ENCODE measurements at regions not wholly inside any gene's neighbourhood (a gene's known extent, or its start where the extent isn't known, plus 50 kb on each side); places are given as distances from the start of the nearest gene placed in this dataset.

DNA sequence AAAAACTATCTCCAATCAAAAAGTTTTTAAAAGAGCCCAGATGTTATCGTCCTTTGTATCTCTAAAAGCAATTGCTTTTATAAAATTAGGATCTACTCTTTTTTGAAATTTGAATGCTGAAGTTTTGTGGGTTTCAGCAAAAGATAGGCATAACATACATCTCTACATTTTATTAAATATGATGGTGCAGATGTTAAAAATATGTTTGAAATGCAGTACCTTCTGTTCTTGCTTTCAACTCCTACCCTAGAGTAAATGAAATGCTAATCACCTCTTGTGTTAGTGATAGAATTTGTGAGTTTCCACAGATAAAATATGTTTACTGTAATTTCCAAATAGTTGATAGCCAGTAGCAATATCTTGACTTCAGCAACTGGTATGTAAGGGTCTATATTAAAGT is 95.7 kb upstream of the VPREB1 start:
- DNase-seq (ENCODE audit: low read depth): no peak

DNA sequence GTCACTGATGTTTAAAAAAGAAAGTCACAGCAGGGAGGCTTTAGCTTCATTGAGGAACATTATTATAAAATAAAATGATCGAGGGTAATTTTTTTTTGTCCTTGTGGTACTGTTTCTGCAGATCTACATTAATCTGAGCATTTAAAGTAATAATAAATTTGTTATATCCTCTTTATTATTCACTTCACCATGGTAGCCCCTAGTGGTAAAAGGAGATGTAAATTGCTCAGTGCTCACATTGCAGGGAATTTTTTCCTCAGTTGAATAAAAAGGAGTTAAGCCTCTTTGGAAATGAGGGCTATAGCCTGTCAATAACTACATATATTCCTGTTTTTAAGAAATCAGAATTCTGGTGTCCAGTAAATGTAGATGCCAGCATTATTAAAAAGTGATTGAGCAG is 99.7 kb upstream of the VPREB1 start:
- no peak for DNase-seq (ENCODE audit: low read depth)

DNA sequence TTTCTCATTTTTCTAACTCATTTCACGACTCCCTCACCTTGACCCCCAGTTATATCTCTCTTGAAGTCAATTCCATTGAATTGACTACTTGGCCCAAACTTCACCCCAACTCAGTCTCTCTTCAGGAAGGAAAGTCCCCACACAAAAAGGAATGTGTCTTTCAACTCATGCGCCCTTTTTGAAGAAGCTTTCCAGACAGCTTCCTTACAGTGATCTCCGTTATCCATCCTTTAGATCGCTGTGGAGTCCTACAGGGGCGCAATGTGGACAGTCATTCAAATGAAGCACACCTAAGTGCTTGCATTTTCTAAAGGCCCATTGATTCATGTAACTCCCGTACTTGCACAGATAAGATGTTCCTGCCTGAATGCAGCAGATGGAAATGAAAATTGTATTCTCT is 101.1 kb upstream of the VPREB1 start:
- no peak for DNase-seq (ENCODE audit: low read depth)

DNA sequence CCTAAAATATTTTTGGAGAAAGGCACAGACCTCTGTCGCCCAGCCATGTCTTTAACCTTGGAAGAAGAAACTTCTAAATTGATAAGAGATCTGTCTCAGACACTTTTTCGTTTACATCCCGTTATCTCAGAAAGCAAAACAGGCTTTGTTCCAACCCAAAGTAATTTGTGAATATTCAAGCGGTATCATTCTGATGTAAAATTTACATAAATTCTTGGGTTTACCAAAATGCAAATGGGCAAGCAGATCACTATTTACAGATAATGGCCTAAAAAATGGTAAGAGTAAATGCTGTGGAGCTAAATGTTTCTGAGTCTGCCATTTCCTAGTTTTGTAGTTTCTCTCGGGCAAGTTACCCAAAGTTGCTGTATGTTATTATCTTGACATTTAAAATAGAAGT is 101.9 kb upstream of the VPREB1 start:
- DNase-seq (ENCODE audit: low read depth): no peak

DNA sequence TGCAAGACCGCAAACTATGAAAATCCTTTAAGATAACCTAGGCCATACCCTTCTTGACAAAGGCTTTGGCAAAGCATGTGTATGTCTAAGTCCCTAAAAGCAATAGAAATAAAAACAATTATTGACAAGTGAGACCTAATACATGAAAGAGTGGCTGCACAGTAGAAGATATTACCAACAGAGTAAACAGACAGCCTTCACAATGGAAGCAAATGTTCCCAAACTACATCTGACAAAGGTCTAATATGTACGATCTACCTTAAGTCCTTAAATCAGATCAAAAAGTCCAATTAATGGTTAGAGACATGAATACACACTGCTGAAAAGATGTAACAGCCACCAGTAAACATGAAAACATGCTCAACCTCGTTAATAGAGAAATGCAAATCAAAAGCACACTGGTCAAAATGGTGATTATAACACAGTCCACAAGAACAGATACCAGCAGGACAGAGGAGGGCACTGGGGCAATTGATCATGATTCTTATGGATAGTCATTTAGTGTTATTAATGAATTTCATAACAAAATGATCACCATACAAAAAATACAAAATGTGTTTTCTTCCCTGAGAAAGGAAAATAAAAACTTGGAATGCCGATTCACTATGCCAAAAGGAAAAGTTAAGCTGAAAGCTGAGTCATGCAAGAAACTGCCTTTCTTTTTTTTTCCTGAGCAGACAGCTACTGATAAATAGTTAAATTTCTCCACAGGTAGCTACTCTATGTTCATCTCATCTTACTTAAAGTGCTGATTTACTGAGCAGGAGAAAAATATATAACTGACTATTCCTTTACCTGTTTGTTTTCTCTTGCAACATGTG is 102.6 kb upstream of the VPREB1 start:
- DNase-seq (ENCODE audit: low read depth): no peak

DNA sequence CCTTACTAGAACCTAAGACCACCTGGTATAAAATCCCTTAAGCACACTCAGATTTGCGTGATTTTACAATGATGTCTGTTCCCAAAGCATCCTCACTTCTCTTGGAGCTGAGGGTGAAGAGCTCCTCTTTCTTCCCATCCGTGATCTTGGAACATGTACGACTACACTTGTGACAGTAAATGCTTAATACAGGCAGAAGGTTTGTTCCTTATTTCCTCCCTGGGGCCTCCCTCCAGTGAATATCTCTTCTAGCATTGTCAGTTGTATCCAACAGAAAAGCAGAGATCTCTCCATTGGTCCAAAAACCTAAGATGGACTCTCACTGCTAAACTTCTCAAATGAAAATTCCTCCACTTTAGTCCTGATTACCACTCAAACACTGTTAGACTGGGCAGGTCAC is 103.6 kb upstream of the VPREB1 start:
- DNase-seq (ENCODE audit: low read depth): no peak

DNA sequence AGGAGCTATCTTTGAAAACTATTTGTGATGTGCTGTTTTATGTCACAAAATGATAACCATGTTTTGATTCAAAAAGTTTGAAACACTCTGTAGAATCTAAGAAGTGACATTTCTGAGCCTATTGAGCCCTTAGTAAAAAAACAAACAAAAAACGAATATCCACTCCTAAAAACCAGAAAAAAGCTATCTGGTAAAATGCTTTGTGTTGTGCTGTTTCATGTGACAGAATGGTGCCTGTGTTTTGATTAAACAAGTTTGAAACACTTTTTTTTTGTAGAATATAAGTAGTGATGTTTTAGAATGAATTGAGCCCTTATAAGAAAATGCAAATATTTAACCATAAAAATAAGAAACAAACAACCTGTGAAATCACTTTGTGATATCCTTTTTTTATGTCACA is 105.2 kb upstream of the VPREB1 start:
- no peak for DNase-seq (ENCODE audit: low read depth)

DNA sequence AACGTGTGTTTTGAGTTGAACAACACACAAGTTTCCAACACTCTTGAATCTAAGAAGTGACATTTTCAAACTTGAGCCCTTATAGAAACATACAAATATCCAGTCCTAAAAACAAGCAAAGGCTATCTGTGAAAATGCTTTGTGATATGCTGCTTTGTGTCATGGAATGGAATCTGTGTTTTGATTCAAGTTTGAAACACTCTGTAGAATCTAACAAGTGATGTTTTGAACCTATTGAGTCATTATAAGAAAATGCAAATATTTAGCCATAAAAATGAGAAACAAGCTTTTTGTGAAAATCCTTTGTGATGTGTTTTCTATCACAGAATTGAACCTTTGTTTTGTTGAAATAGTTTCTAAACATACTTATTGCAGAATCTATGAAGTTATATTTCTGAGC is 105.7 kb upstream of the VPREB1 start:
- no peak for DNase-seq (ENCODE audit: low read depth)

DNA sequence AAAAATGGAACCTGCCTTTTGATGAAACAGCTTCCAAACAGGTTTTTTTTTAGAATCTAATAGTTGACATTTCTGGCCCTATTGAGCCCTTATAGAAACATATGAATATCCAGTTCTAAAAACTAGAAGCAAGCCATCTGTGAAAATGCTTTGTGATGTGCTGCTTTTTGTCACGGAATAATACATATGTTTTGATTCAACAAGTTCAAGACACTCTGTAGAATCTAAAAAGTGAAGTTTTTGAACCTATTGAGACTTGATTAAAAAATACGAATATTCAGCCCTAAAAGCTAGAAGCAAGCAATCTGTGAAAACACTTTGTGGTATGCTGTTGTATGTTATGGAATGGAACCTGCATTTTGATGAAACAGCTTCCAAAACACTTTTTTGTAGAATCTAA is 106.7 kb upstream of the VPREB1 start:
- DNase-seq (ENCODE audit: low read depth): no peak

DNA sequence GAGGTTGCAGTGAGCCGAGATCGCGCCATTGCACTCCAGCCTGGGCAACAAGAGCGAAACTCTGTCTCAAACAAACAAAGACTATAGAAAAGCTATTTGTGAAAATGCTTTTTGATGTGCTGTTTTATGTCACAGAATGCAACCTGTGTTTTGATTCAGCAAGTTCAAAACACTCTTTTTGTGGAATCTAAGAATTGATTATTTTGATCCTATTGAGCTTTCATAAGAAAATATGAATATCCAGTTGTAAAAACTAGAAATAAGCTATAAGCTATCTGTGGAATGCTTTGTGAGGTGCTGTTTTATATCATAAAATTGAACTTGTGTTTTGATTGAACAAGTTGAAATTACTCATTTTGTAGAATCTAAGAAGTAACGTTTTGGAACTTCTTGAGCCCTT is 110.7 kb upstream of the VPREB1 start:
- DNase-seq (ENCODE audit: low read depth): no peak

DNA sequence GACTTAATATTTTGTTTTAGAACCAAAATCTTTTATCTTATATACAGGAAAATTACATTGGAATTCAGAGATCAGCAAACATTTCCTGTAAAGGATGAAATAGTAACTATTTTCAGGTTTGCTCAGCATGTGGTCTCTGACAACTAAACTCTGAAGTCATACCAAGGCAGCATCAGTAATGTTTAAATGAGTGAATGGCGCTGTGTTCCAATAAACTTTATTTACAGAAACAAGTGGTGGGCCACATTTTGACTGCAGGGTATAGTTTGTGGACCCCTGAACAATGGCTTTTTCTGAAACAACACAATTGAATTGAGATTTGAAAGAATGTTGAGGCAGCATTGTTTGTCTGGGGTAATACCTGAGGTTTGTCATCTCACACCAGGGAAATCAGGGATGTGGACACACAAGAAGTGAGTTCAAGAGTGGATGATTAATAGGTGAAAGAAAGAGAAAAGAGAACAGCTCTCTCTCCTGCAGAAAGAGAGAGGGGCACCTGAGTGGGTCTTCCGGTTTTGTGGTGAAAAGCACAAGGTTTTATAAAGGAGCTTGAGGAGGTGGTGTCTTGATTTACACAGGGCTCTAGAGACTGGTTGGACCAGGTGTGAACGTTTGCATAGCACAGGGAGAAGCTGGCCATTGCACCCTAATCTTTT is 113.5 kb upstream of the VPREB1 start:
- no peak for DNase-seq (ENCODE audit: low read depth)

DNA sequence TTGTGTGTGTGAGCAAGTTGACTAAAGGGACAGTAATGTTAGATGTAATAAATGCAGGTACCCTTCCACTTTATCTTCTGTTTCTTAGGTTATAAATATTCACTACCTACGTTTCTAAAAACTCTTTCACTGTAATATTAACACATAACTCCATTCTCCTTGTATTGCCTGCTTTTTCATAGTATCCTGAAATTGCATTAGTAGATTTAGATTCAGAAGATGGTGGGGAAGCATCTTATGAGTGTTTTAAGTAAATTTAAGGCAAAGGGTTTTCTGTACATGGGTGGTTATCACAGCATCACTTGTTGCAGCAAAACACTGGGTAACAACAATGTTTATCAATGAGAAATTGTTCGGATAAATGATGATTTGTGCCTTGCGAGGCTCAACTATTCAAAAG is 115.2 kb upstream of the VPREB1 start:
- DNase-seq (ENCODE audit: low read depth): no peak

DNA sequence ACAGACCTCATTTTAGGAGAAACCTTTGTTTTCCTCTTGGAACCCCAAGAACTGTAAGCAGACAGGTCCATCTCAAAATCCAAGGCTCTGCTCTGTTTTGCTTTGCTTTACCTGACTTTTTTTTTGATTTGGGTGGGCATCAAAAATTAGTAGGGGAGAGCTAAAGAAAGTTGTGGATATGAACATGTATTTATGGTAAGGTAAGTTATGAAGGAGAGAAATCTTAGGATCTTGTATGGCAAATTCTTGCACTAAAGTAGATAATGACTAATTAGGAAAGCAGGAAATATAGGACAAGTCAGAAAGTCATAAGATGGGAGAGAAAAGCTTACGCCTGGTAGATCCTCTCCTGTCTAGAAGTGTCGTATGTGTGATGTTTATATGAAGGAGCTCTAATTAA is 116.1 kb upstream of the VPREB1 start:
- DNase-seq (ENCODE audit: low read depth): no peak

DNA sequence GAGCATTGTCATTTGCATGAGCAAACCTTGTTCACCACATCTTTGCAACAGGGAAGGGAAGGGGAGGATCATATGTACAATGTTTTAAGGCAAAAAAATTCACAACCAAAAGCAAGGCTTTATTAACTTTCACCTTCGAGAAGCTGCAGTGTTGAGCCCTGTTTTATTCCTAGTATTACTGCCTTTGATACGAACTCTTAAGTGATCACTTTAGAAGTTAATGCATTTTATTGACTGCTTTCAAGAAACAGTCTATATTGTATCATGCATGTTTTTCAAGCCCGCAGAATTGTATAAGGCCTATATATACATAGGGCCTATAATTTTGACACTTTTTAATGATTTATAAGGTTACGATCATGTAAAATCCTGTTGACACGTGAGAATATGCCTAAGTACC is 117.5 kb upstream of the VPREB1 start:
- no peak for DNase-seq (ENCODE audit: low read depth)

DNA sequence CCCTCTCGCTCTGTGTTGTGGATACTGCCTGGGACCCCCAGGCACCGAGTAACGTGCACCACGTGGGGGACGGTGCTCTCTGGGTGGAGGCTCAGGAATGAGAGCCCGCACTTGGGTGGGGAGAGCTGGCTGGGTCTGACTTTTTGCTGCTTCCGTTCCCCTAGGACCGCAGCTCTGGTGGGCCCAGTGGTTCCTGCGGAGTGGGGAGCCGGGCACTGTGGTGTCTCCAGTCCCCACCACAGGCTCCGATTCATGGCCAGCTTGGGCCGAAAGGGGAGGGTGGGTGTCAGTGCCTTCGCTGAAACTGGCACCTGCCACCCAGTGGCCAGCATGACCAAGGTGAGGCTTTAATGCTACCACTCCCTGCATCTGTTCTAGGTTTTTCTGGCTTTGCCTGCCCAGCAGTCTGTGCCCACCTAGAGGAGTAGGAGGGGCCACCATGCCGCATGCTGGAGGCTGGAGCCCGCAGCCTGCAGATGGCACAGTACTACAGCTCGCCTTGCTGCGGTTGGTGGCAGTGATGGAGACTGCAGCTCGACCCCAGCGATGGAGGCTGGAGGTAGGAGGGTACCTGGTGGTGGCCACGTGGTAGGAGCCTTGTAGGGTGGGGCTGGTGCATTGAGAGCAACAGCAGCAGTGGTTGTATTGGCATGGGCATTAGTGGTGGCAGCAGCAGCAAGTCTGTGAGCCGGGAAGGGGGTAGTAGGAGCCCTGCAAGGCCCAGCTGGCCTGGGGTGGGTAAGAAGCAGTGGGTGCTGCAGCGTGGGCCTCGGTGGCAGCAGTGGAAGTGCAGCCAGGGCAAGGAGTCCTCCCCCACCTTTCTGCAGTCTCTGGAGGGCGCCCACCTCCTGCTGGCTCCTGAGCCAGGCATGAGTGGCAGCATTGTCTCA is 118.8 kb upstream of the VPREB1 start:
- DNase-seq (ENCODE audit: low read depth): no peak

DNA sequence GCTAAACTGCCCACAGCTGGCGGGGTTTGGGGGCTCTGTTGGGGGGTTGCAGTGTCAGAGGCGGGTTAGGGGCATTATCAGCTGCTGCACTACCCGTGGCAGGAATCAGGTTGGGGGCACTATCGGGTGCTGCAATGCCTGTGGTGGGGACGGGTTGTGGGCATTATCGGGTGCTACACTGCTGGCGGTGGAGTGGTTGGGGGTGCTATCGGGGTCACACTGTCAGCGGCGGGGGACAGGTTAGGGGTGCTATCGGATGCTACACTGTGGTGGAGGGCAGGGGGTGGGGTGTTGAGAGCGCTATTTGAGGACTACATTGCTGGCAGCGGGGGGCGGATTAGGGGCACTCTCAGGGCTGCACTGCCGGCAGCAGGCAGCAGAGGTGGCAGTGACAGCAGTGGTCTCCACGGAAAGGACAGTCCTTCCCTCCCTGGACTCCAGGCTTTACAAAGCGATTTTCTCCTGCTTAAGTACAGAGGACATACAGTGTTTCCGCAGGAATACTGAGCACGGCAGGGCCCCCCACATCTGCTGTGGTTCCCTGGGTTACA is 119.5 kb upstream of the VPREB1 start:
- DNase-seq (ENCODE audit: low read depth): no peak

DNA sequence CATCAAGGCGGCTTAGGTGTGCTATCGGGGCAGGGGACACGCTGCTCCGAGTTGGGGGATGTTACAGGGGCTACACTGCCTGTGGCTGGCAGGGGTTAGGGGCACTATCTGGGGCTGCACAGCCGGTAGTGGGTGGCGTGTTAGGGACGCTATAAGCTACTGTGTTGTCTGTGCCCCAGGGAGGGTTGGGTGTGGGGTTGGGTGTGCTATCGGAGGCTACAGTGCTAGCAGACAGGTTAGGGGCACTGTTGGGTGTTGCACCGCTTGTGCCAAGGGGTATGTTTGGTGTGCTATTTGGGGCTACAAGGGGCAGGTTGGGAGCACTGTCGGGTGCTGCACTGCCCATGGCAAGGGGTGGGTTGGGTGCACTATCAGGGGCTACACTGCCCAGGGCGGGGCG is 120.2 kb upstream of the VPREB1 start:
- no peak for DNase-seq (ENCODE audit: low read depth)

DNA sequence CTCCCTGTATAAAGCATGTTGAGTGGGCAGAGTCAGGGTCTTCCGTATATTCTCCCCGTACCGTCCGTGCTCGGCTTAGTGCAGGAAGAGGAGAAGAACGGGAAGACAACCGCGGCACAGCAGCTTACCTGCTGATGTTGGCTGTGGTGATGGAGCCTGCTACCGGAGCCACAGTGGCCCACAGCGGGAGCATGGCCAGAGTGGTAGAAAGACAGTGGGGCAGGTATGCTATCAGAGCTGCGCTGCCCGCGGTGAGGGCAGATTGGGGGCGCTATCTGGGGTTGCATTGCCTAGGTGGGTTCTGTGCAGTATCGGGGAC is 120.7 kb upstream of the VPREB1 start:
- DNase-seq (ENCODE audit: low read depth): no peak

DNA sequence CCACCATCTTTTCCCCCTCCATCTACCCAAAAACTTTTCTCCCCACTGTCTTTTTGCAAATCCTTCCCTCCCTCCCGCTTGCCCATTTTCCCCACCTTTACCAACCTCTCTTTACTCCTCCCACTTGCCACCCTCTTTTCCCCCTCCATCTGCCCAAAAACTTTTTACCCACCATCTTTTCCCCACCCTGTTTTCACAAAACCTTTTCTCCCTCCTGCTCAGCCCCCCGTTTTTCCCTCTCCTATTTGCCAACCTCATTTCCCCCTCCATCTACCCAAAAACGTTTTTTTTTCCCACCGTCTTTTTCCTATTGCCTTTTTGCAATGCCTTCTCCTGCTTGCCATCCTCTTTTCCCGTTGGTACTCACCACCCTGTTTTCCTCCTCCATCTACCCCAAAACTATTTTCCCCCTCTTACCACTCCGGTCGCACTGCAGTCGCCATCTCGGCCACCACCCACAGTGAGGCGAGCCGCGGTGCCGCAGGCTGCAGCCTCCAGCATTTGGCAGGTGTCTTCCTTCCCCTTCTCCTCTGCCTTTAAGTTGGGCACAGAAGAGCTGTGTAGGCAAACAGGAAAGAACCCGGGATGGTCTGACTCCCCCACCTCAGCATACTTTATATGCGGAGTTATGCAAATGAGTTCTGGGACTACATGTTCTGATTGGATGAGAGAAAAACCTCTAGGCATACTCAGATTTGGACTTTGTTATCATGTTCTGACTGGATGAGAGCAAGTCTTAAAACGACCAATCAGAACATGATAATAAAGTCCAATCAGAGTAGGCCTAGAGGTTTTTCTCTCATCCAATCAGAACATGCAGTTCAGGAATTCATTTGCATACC is 121.2 kb upstream of the VPREB1 start:
- DNase-seq (ENCODE audit: low read depth): no peak

DNA sequence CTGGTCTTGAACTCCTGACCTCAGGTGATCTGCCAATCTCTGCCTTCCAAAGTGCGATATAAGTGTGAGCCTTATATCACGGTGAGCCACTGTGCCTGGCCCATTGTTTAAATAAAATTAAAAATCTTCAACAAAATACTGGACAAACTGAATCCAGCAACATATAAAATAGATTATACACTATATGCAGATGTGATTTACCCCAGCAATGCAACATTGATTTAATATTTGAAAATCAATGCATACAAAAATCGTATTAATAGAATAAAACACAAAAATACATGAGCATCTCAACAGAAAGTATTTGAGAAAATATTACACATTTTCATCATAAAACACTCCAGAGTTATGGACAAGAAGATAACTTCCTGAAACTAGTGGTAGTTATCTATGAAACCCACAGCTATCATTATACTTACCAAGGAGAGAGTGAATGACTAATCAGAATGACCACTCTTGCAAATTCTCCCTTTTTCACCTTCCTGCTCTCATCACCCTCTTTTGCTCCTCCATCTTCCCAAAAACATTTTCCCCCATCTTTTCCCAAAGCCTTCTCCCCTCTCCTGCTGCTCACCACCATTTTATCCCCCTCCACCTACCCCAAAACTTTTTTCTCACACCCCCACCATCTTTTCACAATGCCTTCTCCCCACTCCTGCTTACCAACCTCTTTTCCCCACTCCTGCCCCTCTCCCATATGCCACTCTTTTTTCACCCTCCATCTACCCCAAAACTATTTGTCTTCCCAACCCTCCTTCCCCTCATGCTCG is 122.1 kb upstream of the VPREB1 start:
- DNase-seq (ENCODE audit: low read depth): no peak

DNA sequence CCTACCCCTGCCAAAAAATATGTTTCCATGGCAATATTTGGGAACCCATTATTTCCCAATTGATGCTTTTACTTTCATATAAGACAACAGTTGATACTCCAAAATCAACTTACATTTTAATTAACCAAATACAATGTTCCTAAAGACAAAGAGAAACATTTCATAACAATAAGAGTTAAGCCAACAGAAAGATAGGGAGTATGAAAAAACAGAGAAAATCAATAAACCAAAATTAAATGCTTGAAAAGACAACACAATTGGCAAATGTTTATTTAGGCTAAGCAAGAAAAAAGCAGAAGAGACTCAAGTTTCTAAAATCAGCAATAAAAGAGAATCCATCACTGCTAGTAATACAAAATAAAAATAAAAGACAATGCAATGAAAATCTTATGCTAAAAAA is 123.1 kb upstream of the VPREB1 start:
- no peak for DNase-seq (ENCODE audit: low read depth)

All from activated T-cell treated with anti-CD3 and anti-CD28 coated beads for 48 hours (primary cell).